NCI-H446 treated with DMSO at 0.1 percent for 48 hours (cell line): ENCODE measurements at regions not wholly inside any gene's neighbourhood (a gene's known extent, or its start where the extent isn't known, plus 50 kb on each side); places are given as distances from the start of the nearest gene placed in this dataset.

Experiments
- DNase-seq: peaks from one replicate; lab custom pipeline; 2025; lab: John Stamatoyannopoulos, UW

- DNase-seq, result no peak
These were observed 361.7 kb upstream of the MYT1L start for GRCh38 chr2:2692599-2693389.

- no peak for DNase-seq
These were observed 360.3 kb upstream of the MYT1L start for GRCh38 chr2:2691419-2691818.

- no peak for DNase-seq
These were observed 359.9 kb upstream of the MYT1L start for GRCh38 chr2:2690985-2691384.

GRCh38 chr2:2689306-2689705 is 358.2 kb upstream of the MYT1L start:
- no peak for DNase-seq

- DNase-seq, result no peak
These were observed 357.2 kb upstream of the MYT1L start for GRCh38 chr2:2688254-2688653.

GRCh38 chr2:2687745-2688144 is 356.7 kb upstream of the MYT1L start:
- DNase-seq, result no peak

- DNase-seq, result no peak
These were observed 355.1 kb upstream of the MYT1L start for GRCh38 chr2:2686222-2686621.

GRCh38 chr2:2683606-2684224 is 352.6 kb upstream of the MYT1L start:
- DNase-seq, result peak; percentile 35

GRCh38 chr2:2682700-2683342 is 351.7 kb upstream of the MYT1L start:
- DNase-seq, result no peak

- DNase-seq, result no peak
These were observed 350.7 kb upstream of the MYT1L start for GRCh38 chr2:2681711-2682251.

GRCh38 chr2:2681085-2681484 is 350.0 kb upstream of the MYT1L start:
- no peak for DNase-seq

- DNase-seq, result no peak
These were observed 343.8 kb upstream of the MYT1L start for GRCh38 chr2:2674831-2675230.

GRCh38 chr2:2673406-2673805 is 342.3 kb upstream of the MYT1L start:
- no peak for DNase-seq

- no peak for DNase-seq
These were observed 341.2 kb upstream of the MYT1L start for GRCh38 chr2:2672249-2672648.

- no peak for DNase-seq
These were observed 340.8 kb upstream of the MYT1L start for GRCh38 chr2:2671826-2672225.

GRCh38 chr2:2669316-2669715 is 338.2 kb upstream of the MYT1L start:
- no peak for DNase-seq

- no peak for DNase-seq
These were observed 337.7 kb upstream of the MYT1L start for GRCh38 chr2:2668681-2669265.

- no peak for DNase-seq
These were observed 336.6 kb upstream of the MYT1L start for GRCh38 chr2:2667690-2668089.

GRCh38 chr2:2665834-2666133 is 334.7 kb upstream of the MYT1L start:
- no peak for DNase-seq

GRCh38 chr2:2664989-2665833 is 334.1 kb upstream of the MYT1L start:
- peak; percentile 57 for DNase-seq

- DNase-seq, result no peak
These were observed 332.4 kb upstream of the MYT1L start for GRCh38 chr2:2663401-2664036.
